H9 (cell line): ENCODE measurements at regions not wholly inside any gene's neighbourhood (a gene's known extent, or its start where the extent isn't known, plus 50 kb on each side); places are given as distances from the start of the nearest gene placed in this dataset.

ENCODE experiments used
- DNase-seq: peaks from one replicate; pipeline ENCODE4 v3.0.0-alpha.2; 2017
- H2AFZ ChIP-seq: one replicate; pipeline ENCODE4 v1.6.1; 2013; ENCODE audit warnings: mild to moderate bottlenecking, low read length, control low read depth, moderate library complexity
- H2AK5ac ChIP-seq: 2 replicates; pipeline ENCODE4 v1.6.1; 2013; ENCODE audit warnings: low read length, control low read depth, mixed read lengths; ENCODE audit not compliant: insufficient read length
- H2BK120ac ChIP-seq: one replicate; pipeline ENCODE4 v1.6.1; 2013; ENCODE audit warnings: low read depth, mild to moderate bottlenecking, low read length, control low read depth, inconsistent platforms; ENCODE audit not compliant: poor library complexity, severe bottlenecking
- H2BK12ac ChIP-seq: 2 replicates; pipeline ENCODE4 v1.6.1; 2013; ENCODE audit warnings: low read length, control low read depth, mixed read lengths, low read depth; ENCODE audit not compliant: insufficient read length
- H2BK15ac ChIP-seq: 2 replicates; pipeline ENCODE4 v1.6.1; 2013; ENCODE audit warnings: low read depth, low read length, control low read depth
- H2BK20ac ChIP-seq: one replicate; pipeline ENCODE4 v1.6.1; 2013; ENCODE audit warnings: low read depth, mild to moderate bottlenecking, low read length, control low read depth, inconsistent platforms; ENCODE audit not compliant: poor library complexity, severe bottlenecking
- H2BK5ac ChIP-seq: 2 replicates; pipeline ENCODE4 v1.6.1; 2013; ENCODE audit warnings: low read length, control low read depth, mixed read lengths; ENCODE audit not compliant: insufficient read length
- H3K14ac ChIP-seq: 2 replicates; pipeline ENCODE4 v1.6.1; 2013; ENCODE audit warnings: low read length, control low read depth; ENCODE audit not compliant: insufficient read depth
- H3K18ac ChIP-seq: 2 replicates; pipeline ENCODE4 v1.6.1; 2013; ENCODE audit warnings: low read depth, mild to moderate bottlenecking, mixed read lengths, low read length, control low read depth; ENCODE audit not compliant: insufficient read length
- H3K23ac ChIP-seq: 2 replicates; pipeline ENCODE4 v1.6.1; 2013; ENCODE audit warnings: low read length, control low read depth, mixed read lengths, low read depth; ENCODE audit not compliant: insufficient read length
- H3K23me2 ChIP-seq: 2 replicates; pipeline ENCODE4 v1.6.1; 2013; ENCODE audit warnings: low read depth, mild to moderate bottlenecking, mixed read lengths, low read length, control low read depth; ENCODE audit not compliant: insufficient read length, poor library complexity, severe bottlenecking
- H3K27ac ChIP-seq: 2 replicates; pipeline ENCODE4 v1.5.1; 2013; ENCODE audit warnings: low read length, control low read depth, mixed read lengths, low read depth; ENCODE audit not compliant: insufficient read length
- H3K27me3 ChIP-seq: 2 replicates; pipeline ENCODE4 v1.6.1; 2013; ENCODE audit warnings: low read length, control low read depth, inconsistent platforms; ENCODE audit not compliant: insufficient read depth
- H3K4ac ChIP-seq: 2 replicates; pipeline ENCODE4 v1.6.1; 2013; ENCODE audit warnings: low read depth, mild to moderate bottlenecking, control low read depth, inconsistent platforms, low read length, moderate library complexity
- H3K4me1 ChIP-seq: 2 replicates; pipeline ENCODE4 v1.6.1; 2013; ENCODE audit warnings: low read length, control low read depth, inconsistent platforms; ENCODE audit not compliant: insufficient read depth
- H3K4me2 ChIP-seq: 2 replicates; pipeline ENCODE4 v1.6.1; 2013; ENCODE audit warnings: low read length, control low read depth, mixed read lengths; ENCODE audit not compliant: insufficient read length, insufficient read depth
- H3K56ac ChIP-seq: 2 replicates; pipeline ENCODE4 v1.6.1; 2013; ENCODE audit warnings: low read depth, mild to moderate bottlenecking, mixed read lengths, low read length, control low read depth; ENCODE audit not compliant: insufficient read length
- H3K79me1 ChIP-seq: 2 replicates; pipeline ENCODE4 v1.6.1; 2013; ENCODE audit warnings: low read depth, mild to moderate bottlenecking, moderate library complexity, low read length, control low read depth, inconsistent platforms; ENCODE audit not compliant: insufficient read depth, poor library complexity, severe bottlenecking
- H3K79me2 ChIP-seq: 2 replicates; pipeline ENCODE4 v1.6.1; 2013; ENCODE audit warnings: low read length, control low read depth, inconsistent platforms; ENCODE audit not compliant: insufficient read depth
- H3K9ac ChIP-seq: 2 replicates; pipeline ENCODE4 v1.6.1; 2013; ENCODE audit warnings: low read length, control low read depth, mixed read lengths; ENCODE audit not compliant: insufficient read length; ENCODE audit errors: extremely low read depth
- H3K9me3 ChIP-seq: one replicate; pipeline ENCODE4 v1.6.1; 2013; ENCODE audit warnings: low read depth, low read length, inconsistent platforms; ENCODE audit not compliant: control insufficient read depth
- H3T11ph ChIP-seq: one replicate; pipeline ENCODE4 v1.6.1; 2013; ENCODE audit warnings: mild to moderate bottlenecking, low read length, control low read depth, inconsistent platforms
- H4K20me1 ChIP-seq: one replicate; pipeline ENCODE4 v1.6.1; 2013; ENCODE audit not compliant: control insufficient read depth, insufficient read length, insufficient read depth
- H4K5ac ChIP-seq: 2 replicates; pipeline ENCODE4 v1.6.1; 2013; ENCODE audit warnings: low read depth, mild to moderate bottlenecking, mixed read lengths, low read length, control low read depth; ENCODE audit not compliant: insufficient read length
- H4K8ac ChIP-seq: replicated peaks from 2 replicates; pipeline ENCODE4 v1.6.1; 2013; ENCODE audit warnings: low read length, control low read depth, mixed read lengths, low read depth; ENCODE audit not compliant: insufficient read length
- H4K91ac ChIP-seq: 2 replicates; pipeline ENCODE4 v1.6.1; 2013; ENCODE audit warnings: low read depth, mild to moderate bottlenecking, moderate library complexity, mixed read lengths, low read length, control low read depth; ENCODE audit not compliant: insufficient read length
- H3K27ac Mint-ChIP-seq, 3 experiments: 2 replicates in 2 of 3; 3 replicates in 1 of 3; pipeline ENCODE4 v1.8.0; 2020 to 2021; ENCODE audit warnings: mixed read lengths in 3 of 3, mild to moderate bottlenecking in 1 of 3, moderate library complexity in 1 of 3
- H3K27me3 Mint-ChIP-seq: 2 replicates; pipeline ENCODE4 v1.8.0; 2021; ENCODE audit warnings: low read depth, mild to moderate bottlenecking, moderate library complexity, mixed read lengths
- H3K36me3 Mint-ChIP-seq, 3 experiments: 2 replicates in 2 of 3; 3 replicates in 1 of 3; pipeline ENCODE4 v1.8.0; 2020 to 2021; ENCODE audit warnings: low read depth in 3 of 3, mixed read lengths in 3 of 3; ENCODE audit not compliant: insufficient read depth in 1 of 3
- H3K4me1 Mint-ChIP-seq, 2 experiments: 2 replicates each; pipeline ENCODE4 v1.8.0; 2020; ENCODE audit warnings: mixed read lengths in 2 of 2
- H3K4me3 Mint-ChIP-seq, 2 experiments: 2 replicates in 1 of 2; 3 replicates in 1 of 2; pipeline ENCODE4 v1.8.0; 2020 to 2021; ENCODE audit warnings: mild to moderate bottlenecking in 2 of 2, mixed read lengths in 2 of 2, moderate library complexity in 1 of 2
- H3K9me3 Mint-ChIP-seq, 2 experiments: 2 replicates in 1 of 2; 3 replicates in 1 of 2; pipeline ENCODE4 v1.8.0; 2020; ENCODE audit warnings: mild to moderate bottlenecking in 2 of 2, mixed read lengths in 2 of 2, moderate library complexity in 1 of 2
- WGBS: extraction: QIAGEN DNeasy Blood & Tissue Kit; methylation state at CpG from one replicate; pipeline ENCODE4 v1.1.7; 2013; ENCODE audit warnings: missing lambda C conversion rate, low lambda C conversion rate, mixed read lengths; ENCODE audit not compliant: insufficient read length; ENCODE audit errors: extremely low coverage; 5-methylcytosine and 5-hydroxymethylcytosine counted together
- TF ChIP-seq, protein P1 (sequence below): fragments of 200-600 bp; sonication (generic); conservative IDR thresholded peaks from 3 replicates; pipeline ENCODE4 v1.8.0; 2021; ENCODE audit warnings: antibody characterized with exemption, mild to moderate bottlenecking

DNA sequence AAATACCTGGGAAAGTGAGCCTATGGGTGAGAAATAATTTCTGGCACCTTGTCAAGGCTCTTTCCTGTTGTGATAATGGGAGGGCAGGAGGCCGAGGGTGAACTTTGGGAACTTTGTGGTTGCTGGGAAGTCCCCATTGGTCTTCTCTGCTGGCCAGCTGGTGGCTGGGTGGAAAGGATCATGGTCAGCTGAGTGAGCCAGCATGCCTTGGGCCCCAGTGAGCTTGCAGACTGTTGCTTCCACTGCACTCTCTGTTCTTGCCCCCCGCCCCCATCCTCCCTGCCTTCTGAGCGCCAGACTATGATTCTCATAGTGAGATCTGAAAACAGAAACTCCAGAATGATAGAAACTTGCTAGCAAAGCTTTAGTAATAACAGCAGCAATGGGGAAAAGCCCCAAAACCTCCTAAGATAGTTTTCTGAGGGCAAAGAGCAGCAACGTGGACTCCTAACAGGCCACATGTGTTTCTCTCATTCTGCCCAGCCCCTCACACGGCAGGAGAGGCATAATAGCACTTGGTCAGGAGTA is 139.2 kb upstream of the SMARCA2 start:
- no peak overlapping the region for H2BK120ac ChIP-seq
- H3K9me3 Mint-ChIP-seq: no peaks in the 10 kb centered on the region
- no peak overlapping the region for H3K4me2 ChIP-seq
- no peak overlapping the region for H2BK12ac ChIP-seq
- no peak overlapping the region for H2BK5ac ChIP-seq
- H4K8ac ChIP-seq: no peak overlapping the region
- H3K27ac ChIP-seq: no peak overlapping the region
- H4K91ac ChIP-seq: no peak overlapping the region
- H3K9ac ChIP-seq: no peak overlapping the region
- WGBS: no CpG with 5 or more reads among the region's 5 CpGs
- H3K79me1 ChIP-seq: no peaks in the 10 kb centered on the region
- H3K36me3 Mint-ChIP-seq: no peaks in the 10 kb centered on the region
- H3K14ac ChIP-seq: no peak overlapping the region
- no peak overlapping the region for H3T11ph ChIP-seq
- no peak overlapping the region for H4K5ac ChIP-seq
- H3K23me2 ChIP-seq: no peaks in the 10 kb centered on the region
- TF ChIP-seq, protein P1, sequence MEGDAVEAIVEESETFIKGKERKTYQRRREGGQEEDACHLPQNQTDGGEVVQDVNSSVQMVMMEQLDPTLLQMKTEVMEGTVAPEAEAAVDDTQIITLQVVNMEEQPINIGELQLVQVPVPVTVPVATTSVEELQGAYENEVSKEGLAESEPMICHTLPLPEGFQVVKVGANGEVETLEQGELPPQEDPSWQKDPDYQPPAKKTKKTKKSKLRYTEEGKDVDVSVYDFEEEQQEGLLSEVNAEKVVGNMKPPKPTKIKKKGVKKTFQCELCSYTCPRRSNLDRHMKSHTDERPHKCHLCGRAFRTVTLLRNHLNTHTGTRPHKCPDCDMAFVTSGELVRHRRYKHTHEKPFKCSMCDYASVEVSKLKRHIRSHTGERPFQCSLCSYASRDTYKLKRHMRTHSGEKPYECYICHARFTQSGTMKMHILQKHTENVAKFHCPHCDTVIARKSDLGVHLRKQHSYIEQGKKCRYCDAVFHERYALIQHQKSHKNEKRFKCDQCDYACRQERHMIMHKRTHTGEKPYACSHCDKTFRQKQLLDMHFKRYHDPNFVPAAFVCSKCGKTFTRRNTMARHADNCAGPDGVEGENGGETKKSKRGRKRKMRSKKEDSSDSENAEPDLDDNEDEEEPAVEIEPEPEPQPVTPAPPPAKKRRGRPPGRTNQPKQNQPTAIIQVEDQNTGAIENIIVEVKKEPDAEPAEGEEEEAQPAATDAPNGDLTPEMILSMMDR: no peak
- H3K4ac ChIP-seq: no peak overlapping the region
- no peak overlapping the region for H3K18ac ChIP-seq
- H4K20me1 ChIP-seq: no peaks in the 10 kb centered on the region
- H3K79me2 ChIP-seq: no peaks in the 10 kb centered on the region
- peaks cover 4% of the 10 kb centered on the region for H3K27me3 Mint-ChIP-seq
- peaks cover 10 to 11% of the 10 kb centered on the region in 2 experiments for H3K4me1 Mint-ChIP-seq
- H3K9me3 ChIP-seq: no peaks in the 10 kb centered on the region
- no peak overlapping the region for H3K23ac ChIP-seq
- no peaks in the 10 kb centered on the region; the same call in 1 of the 2 replicates for H3K27me3 ChIP-seq
- no peak overlapping the region for H3K56ac ChIP-seq
- no peak overlapping the region for H2AK5ac ChIP-seq
- H3K4me3 Mint-ChIP-seq: no peak overlapping the region
- DNase-seq: no peak
- H3K4me1 ChIP-seq: peaks cover 4% of the 10 kb centered on the region; the same call in 1 of the 2 replicates
- no peak overlapping the region for H2BK15ac ChIP-seq
- no peak overlapping the region for H2BK20ac ChIP-seq
- H2AFZ ChIP-seq: no peak overlapping the region
- H3K27ac Mint-ChIP-seq: no peak overlapping the region
